HG02870 (cell line): ENCODE measurements at regions not wholly inside any gene's neighbourhood (a gene's known extent, or its start where the extent isn't known, plus 50 kb on each side); places are given as distances from the start of the nearest gene placed in this dataset.
"Not testable (repeated sequence)": the region's sequence is repeated elsewhere in the genome, so short reads cannot be mapped to it uniquely, and the experiment has no call there.

Experiments used
- ATAC-seq: cut with Tn5 transposase; IDR thresholded peaks from one replicate; pipeline ENCODE4 v1.9.1; 2021; ENCODE audit warnings: mild to moderate bottlenecking, moderate library complexity; ENCODE audit not compliant: unreplicated experiment

DNA sequence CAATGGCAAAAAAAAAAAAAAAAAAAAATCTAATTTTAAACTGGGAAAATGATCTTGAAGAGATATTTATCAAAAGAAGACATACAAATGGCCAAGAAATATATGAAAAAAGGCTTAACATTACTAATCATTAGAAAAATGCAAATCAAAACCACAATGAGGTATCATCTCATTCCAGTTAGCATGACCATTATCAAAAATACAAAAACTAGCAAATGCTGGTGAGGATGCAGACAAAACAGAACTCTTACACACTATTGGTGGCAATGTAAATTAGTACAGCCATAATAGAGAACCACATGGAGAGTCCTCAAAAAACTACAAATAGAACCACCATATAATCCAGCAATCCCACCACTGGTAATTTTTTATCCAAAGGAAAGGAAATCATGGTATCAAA is 489.6 kb downstream of the TNS3 start:
- no peak for ATAC-seq

DNA sequence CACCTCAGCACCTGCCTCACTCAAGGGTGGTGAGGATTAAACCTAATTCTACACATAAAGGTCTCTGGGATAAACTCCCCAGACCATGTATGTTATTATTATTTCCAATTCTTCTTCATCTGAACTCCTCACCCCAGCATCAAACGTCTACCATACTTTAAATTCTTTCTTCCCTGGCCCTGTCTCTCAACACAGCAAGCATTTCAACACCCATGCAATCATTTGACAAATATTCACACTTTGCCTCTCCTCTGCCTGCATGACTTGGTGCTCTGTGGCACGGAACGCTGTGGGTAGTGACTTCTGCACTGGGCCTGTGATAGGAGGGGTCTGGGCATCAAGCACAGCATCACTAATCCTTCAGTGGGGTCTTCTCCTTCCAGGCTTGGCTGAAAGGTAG is 490.8 kb downstream of the TNS3 start:
- ATAC-seq, result no peak

DNA sequence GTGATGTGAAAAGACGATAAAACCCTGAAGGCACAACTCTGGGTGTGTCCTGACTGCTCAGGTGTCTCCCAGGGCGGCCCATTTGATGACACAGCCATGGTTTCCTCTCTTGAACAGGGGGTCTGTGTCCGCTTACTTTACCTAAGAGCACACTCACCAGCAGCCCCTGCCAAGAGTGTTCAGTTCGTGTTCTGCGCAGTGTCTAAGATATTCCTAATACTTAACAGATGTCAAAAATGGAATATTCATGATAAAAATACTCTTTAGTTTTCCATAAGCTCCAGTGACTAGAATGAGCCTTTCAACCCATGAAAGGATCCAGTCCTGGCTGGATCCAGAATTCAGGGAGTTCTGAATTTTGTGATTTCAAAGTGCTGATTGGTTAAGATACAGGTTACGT is 492.4 kb downstream of the TNS3 start:
- no peak for ATAC-seq

DNA sequence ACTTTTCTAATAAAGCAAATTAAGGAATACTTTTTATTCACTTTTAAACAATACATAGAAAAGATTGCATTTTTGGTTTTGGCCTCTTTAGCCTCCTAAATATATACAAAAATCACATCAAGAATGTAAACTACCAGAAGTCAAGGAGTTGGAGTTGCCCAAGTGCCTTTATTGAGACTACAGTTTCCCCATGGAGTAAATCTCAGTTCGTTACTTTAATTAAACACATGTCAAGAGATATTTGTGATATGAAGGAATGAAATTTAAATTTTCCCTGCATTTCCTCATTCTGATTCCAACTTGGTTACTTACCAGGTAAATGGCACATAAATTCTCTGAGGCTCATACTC is 492.9 kb downstream of the TNS3 start:
- no peak for ATAC-seq

DNA sequence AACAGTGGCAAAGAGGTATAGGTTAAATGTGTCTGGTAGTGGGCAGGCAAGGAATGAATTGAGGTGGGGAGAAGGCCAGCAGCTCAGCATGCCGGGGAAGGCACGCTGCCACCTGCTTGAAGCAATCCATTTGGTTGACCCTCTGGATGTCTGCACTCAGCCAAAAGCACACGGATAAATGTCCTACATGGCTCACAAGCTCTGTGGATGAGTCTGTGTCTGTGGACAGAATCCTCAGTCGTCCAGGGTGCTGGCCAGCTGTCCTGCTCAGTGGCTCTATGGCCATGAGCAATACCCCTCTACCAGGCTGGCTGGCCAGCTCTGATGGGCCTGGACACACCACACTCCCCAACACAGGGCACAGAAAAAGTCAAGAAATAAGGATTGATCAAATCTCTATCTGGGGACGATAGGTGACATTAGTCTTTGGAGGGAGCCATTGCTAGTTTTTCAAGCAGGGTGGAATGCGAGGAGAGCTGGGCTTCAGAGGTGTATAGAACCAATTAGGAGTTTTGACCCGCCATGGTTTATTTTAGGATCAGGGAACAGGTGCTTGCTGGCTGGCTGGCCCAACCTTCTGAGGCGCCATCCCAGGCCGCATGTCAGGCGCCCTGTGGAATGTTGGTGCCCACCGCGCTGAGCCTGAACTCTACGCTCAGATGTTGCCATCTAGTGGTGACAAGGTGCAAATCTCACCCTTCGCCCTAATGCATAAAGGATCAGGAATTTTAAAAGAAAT is 493.4 kb downstream of the TNS3 start:
- peak; percentile 84 for ATAC-seq

DNA sequence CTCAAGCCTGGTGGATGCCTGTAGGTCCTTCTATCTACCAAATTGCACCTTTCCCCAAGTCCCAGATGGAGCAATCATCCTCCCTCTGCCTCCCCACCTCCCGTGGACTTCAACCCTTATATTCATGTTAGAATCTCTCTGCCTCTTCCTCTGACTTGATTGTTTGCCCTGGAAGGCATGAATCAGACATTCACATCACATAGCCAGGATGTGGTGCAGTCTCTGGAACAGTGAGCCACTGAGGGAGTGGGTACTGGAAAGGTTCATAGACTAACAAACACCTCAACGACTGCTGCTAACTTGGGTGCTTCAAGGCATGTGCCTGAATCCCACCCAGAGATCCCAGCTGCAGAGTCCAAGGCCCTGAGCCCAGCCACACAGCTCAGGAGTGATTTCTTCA is 494.0 kb downstream of the TNS3 start:
- no peak for ATAC-seq

DNA sequence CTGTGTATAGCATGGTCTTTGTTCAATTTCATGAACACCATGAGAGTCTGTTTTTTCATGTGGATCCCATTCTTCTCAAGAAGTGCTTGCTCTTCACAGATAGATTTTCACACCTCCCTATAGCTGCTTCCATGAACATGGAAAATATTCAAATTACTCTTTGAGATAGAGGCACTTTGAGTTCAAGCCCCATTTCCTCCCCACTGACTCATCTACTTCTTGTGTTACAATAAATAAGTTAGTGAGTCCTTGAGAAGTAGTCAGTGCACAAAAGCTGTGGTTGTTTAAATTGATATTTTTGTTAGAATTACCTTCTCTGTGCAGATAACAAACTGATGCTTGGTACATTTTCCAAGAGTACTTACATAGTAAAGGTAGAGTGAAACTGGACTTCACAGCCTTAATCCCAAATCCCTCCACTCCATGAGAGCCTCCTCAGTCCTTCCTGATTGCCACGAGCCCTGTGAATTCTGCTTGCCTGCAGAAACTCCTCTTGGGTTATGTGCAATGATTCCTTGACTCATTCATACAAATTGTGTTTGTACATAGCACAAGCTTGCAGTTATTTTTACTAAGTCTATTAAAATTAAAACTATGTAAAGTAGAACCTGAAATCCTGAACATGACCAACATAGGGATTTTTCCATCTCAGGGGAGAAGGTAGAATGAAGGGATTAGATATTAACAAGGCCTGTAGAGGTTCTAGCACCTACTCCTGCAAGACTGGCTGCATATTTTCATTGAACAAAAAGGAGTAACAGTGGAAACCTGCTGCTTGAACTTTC is 496.2 kb downstream of the TNS3 start:
- ATAC-seq, result no peak

DNA sequence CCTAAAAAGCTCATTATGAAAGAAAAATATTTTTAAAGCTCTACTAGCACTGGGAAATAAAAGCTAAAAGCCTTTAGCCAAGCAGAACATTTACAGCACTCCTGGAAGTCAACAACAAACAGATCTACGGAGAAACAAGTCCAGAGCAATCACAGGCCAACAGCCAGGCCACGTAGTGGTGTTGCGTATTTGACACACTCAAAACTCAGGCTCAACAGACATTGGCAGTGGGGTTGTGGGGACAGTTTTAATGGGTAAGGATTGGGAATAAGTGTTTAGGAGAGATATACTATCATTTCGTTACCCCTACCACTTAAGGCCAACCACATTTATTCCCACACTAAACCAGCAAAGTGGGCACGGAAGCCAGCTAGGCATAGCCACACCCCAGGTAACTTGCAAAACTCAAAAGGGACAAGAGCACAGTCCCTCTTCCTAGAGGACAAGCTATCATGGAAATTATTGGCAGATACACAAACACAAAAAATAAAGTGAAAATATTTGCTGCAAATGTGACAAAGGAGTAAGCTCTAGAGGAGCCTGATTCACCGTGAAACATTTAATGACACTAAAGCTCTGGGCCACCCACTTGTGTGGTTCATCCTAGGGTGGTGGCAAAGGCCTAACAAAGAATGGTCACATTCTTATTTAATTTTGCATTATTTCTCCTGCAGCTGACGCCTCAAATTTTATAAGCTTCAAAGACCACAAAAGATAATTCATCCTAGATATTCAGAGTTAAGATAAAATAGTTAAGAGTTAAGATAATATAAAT is 498.2 kb downstream of the TNS3 start:
- no peak for ATAC-seq

DNA sequence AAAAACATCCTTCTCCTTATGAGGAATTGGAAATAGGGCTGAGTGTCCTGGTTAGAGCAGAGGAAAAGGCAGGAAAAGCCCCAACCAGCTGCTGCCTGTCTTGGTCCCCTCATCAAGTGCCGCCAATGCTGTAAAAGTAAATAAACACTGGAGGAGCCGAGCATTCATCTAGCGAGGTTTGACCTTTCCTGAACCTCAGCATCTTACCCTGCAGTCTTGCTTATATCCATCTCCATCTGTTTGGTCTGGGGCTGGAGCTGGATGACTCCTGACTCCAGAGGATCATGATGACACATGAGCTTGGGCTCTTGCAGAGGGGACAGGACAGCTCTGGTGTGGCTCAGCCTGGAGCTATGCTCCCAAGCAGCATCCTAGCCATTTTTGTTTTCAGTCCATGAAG is 501.1 kb downstream of the TNS3 start:
- no peak for ATAC-seq

DNA sequence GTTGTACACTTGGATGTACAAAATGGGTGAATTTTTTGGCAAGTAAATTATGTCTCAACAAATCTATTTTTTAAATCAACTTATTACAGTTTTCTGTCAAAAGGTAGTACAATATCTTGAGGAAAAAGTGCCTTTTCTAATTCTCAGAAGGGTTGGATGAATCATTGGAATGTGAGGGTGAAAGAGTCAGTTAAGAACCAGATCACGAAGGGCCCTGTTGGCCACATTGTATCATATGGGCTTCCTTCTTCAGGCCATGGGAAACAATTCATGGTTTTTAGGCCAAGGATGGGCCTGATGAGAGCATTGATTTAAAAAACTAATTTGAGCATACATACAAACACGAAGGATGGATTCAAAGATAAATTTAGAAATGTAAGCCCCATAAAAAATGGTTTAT is 503.7 kb downstream of the TNS3 start:
- no peak for ATAC-seq

DNA sequence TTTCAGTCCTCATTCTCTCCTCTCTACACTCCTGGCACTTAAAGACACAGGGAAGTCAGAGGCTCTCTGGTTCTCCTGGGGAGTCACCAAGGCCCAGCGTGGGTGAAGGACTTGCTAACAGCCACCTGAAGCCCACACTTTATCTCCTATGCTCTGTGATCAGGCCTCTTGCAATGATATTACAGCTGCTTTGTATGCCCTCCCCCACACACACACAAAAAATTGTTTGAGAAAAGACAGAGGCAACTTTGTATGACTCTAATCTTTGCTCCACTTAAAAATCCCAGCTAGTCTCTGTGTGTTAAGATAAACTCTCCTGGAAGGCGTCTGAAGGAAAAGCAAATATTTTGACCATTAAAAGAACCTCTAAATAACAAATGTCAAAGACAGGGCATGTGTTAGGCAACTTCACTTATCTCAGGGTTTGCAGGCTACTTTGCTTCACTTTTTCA is 507.2 kb downstream of the TNS3 start:
- ATAC-seq, result no peak

DNA sequence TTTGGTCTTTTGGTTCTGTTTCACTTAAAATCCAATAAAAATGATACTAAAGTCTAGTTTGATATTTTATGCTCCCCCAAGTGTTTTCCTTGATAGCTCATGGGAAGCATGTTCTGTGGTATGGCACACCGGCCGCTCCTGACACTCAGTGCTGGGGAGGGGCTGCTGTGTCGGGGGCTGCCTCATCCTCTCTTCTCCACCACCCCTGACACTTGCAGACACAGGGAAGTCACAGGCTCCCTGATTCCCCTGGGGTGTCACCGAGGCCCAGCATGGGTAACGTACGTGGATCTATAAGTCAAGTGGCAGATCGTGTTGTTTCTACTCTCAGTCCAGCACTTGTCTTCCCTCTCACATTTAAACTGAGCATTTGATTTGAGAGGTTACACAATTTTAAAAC is 508.6 kb downstream of the TNS3 start:
- ATAC-seq, result no peak

DNA sequence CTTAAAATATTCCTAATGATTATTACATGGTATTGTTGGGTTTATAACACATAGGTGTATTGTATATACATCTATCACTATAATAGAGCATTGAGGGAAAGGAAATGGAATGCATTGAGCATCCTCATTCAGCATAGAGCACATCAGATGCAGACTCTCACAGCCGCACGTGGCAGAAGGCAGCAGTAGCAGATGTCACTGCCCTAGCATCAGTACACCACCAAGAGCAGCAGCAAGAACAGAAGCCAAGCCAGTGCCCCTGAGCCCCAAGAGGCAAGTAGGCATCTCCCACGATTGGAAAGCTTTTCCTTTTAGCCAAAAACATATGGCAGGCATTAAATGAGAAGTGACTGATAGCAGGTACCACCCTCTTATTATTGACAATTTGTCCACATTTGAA is 510.0 kb downstream of the TNS3 start:
- ATAC-seq, result no peak

DNA sequence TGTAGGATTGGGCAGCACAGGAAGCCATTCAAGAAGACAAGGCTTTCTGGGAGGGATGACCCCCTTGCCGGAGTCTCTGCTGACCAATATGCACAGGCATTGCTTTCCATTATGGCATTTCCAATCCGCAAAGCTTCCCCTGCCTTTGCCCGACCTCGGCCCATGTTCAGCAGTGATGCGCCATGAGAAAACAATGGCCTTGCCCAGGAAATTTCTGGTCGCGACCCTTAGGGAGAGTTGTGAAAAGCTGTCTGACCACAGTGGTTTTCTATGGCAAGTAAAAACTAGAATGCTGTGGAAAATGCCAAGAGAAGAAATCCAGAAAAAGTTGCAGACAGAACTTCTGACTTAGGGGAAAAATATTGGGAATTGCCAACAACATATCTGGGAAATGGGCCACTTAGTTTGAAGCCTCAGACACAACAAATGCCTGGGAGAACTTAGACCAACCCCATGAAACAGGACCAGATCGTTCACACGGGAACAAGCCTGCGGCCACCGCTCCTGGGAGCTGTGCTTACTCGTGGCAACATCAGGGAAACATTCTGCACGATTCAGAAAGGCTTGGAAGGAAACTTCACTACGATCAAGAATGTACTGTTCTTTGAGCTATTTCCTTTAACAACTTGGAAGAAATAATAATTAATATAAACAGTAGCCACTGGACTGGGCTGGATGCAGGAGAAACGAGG is 512.4 kb downstream of the TNS3 start:
- no peak for ATAC-seq

DNA sequence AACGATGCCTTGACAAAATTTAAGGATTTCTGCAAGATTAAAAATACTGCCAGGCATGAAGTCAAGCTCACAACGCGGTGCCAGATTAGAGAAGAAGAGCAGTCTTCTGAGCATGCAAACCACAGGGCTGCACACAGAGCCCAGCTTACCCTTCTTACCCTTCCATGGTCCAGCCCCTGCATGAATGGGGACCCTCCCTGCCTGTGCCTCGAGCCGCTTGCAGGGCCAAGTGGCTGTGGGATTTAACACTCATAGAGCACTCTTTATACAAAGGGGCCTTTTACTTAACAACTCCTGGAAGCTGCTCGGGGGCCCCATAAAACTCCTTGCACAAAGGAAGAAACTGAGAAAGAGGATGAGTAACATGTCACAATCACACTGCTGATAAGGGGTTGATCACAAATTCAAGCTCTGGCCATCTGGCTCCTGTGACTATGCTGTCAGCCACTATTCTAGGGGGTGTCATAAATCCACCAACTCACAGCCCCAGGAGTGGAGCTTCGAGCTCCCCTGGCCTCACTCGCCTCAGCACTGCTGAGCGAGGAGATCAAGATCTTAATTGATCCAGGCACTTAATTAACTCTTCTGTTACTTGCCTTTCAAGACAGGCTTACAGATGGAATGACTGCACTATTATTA is 514.8 kb downstream of the TNS3 start:
- no peak for ATAC-seq

DNA sequence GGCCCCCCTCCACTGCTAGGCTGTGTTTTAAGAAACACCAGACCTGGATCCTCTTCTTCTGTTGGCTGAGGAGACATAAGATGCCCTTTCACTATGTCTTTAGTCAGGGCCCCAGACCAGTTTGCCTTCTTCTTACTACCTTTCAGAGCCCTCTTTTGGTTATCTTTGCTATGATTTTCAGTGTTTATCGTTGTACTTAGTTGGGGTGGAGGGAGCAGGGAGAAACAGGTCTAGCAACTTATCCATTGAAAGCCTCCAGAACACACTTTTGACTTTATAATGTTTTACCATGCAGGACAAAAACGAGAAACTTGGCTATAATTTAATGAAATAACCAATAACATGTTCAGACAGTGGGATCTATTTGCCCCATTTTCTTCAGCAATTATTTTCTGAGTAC is 525.2 kb downstream of the TNS3 start:
- ATAC-seq, result no peak

DNA sequence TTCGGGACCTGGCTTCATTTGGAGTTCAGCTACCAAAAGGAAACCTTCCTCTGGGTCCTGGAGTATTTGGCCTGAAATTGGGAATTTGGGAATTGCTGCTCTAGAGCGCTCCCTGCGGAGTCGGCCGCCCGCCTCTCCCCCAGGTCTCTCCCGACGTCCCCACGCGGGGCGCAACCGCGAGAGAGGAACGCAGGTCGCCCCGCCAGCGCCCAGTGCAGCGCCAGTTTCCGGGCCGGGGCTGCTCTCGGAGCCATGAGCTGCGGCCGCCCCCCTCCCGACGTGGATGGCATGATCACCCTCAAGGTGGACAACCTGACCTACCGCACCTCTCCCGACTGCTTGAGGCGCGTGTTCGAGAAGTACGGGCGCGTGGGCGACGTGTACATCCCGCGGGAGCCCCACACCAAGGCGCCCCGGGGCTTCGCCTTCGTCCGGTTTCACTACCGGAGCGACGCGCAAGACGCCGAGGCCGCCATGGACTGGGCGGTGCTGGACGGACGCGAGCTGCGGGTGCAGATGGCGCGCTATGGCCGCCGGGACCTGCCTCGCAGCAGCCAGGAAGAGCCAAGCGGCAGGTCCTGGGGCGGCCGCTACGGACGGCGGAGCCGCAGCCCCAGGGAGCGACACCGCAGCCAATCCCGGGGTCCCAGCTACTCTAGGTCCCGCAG is 529.2 kb downstream of the TNS3 start:
- not testable (repeated sequence) for ATAC-seq

DNA sequence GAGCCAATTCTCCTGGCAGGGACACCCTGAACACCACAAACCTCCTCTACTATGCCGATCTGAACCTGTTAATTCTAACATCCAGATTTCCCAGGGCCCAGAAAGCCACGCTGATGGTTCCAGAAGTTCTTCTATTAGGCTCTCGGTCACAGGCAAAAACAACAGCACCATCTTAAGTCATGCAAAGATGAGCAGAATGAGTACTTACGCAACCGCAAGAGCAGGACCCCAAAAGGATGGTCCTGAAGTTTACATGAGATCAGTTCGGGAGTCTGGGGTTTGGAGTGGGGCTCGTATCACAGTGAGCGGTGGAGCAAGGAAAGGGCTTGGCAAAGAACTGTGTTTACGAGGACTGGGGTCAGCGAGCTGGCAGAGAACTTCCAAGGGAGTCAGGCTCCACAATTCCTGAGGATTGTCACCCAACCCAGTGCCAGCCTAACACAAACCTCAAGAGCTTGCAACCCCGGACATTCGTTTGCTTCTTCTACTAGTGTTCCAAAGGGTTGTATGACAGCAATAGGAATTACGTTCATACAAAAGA is 532.6 kb downstream of the TNS3 start:
- no peak for ATAC-seq

DNA sequence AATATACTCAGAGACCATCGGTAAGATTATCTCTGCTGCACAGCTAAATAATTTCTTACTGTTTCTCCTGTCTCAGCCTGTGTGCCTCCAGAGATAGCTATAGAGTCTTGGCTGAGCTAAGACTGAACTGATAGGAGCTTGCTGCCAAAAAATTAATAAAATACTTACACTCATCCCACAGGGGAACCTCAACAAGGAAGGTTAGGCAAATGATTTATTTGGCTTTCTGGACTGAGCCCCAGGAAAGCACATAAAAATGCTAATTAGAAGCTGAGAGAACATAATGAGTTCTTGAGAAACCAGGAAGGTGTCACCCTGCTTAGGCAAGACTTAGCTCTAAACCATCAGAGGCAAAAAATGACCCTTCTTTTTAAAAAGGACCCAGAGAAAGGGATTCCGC is 534.5 kb downstream of the TNS3 start:
- no peak for ATAC-seq

DNA sequence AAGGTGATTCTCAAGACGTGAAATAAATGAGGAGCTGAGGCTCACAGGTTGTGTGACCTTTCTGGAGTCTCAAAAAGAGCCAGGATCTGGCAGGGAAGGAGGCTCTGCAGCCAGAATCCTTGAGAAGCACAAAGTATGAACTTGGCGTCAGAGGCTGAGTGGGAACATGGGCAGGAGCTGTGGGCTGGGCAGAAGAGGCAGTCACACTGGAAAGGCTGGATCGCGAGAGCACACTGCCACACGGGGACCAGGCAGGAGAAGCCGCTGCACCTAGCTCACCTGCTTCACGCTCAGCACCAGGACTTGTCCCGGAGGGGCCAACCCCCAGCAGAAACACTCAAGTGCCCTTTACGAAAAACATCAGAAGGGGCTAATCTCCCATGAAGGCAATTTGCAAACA is 535.0 kb downstream of the TNS3 start:
- ATAC-seq, result no peak
